HepG2 (cell line): ENCODE measurements at regions not wholly inside any gene's neighbourhood (a gene's known extent, or its start where the extent isn't known, plus 50 kb on each side); places are given as distances from the start of the nearest gene placed in this dataset.

Experiments
- ATAC-seq: fragments of 200-7000 bp; cut with Tn5 transposase; 3 replicates; pipeline ENCODE4 v1.9.1; 2020; ENCODE audit warnings: mild to moderate bottlenecking, moderate library complexity
- BruUV-seq: library from RNA; stranded (reverse); fragments of 400-500 nt; replicated peaks from 2 replicates; lab custom pipeline; 2021; lab: Mats Ljungman, UMichigan
- CTCF ChIA-PET: fragments of 300-600 bp; formaldehyde crosslinking; extraction: SDS; loops from one replicate; lab custom pipeline; 2021; ENCODE audit warnings: low total read pairs, inconsistent platforms, low intra/inter-chr PET ratio; lab: Yijun Ruan, JAX
- POLR2A ChIA-PET: fragments of 350-600 bp; sonication (Branson Sonifier 250); formaldehyde crosslinking; loops from one replicate; lab custom pipeline; 2020; ENCODE audit warnings: antibody characterized with exemption, inconsistent platforms; lab: Yijun Ruan, JAX
- DNase-seq: peaks from one replicate; pipeline ENCODE4 v3.0.0-alpha.2; 2015; ENCODE audit warnings: low spot score
- FAIRE-seq: peaks from 3 replicates; lab custom pipeline; 2011; peaks lifted over from hg19 to GRCh38; lab: Jason Lieb, UNC
- H2AFZ ChIP-seq: one replicate; pipeline ENCODE4 v1.6.1; 2011; ENCODE audit warnings: low read length, inconsistent platforms
- H3K27ac ChIP-seq: fragments of 300-600 bp; 3 replicates; pipeline ENCODE4 v1.8.0; 2011; ENCODE audit warnings: mixed run types, mild to moderate bottlenecking, mixed read lengths, low read length, inconsistent platforms; ENCODE audit not compliant: insufficient read depth; ENCODE audit errors: extremely low read length
- H3K27me3 ChIP-seq, 2 experiments: fragments of 200-600 bp in 1 of 2; 2 replicates in 1 of 2; 3 replicates in 1 of 2; pipeline versions ENCODE4 v1.6.0 to v1.8.0; 2011; ENCODE audit warnings: low read length in 2 of 2, mild to moderate bottlenecking in 2 of 2, moderate library complexity in 2 of 2, inconsistent platforms in 1 of 2; ENCODE audit not compliant: insufficient read depth in 2 of 2, control insufficient read depth in 1 of 2
- H3K36me3 ChIP-seq, 2 experiments: fragments of 200-600 bp in 1 of 2; replicated peaks in 1 of 2; 2 replicates in 1 of 2; 3 replicates in 1 of 2; pipeline versions ENCODE4 v1.5.1 to v1.8.0; 2011; ENCODE audit warnings: low read length in 2 of 2, inconsistent platforms in 1 of 2; ENCODE audit not compliant: insufficient read depth in 2 of 2, control insufficient read depth in 1 of 2
- H3K4me1 ChIP-seq: 2 replicates; pipeline ENCODE4 v1.5.1; 2012; ENCODE audit warnings: low read length, inconsistent platforms; ENCODE audit not compliant: insufficient read depth
- H3K4me2 ChIP-seq: 2 replicates; pipeline ENCODE4 v1.6.0; 2011; ENCODE audit warnings: low read depth, low read length, inconsistent platforms
- H3K4me3 ChIP-seq, 3 experiments: fragments of 200-600 bp in 1 of 3; sonication (generic), shearing (Covaris generic) in 1 of 3; replicated peaks in 1 of 3; 2 replicates each; pipeline ENCODE4 v1.5.1; 2011 to 2016; ENCODE audit warnings: low read length in 3 of 3, inconsistent platforms in 2 of 3, low read depth in 2 of 3, mild to moderate bottlenecking in 2 of 3, control low read depth in 1 of 3, mixed read lengths in 1 of 3; ENCODE audit not compliant: insufficient read depth in 1 of 3
- H3K79me2 ChIP-seq: one replicate; pipeline ENCODE4 v1.6.1; 2011; ENCODE audit warnings: low read length, inconsistent platforms; ENCODE audit not compliant: insufficient read depth
- H3K9ac ChIP-seq: 2 replicates; pipeline ENCODE4 v1.6.0; 2011; ENCODE audit warnings: mild to moderate bottlenecking, low read depth, low read length, inconsistent platforms; ENCODE audit not compliant: insufficient read depth
- H3K9me3 ChIP-seq: 2 replicates; pipeline ENCODE4 v1.5.1; 2012; ENCODE audit warnings: mild to moderate bottlenecking, low read length
- H4K20me1 ChIP-seq: 2 replicates; pipeline ENCODE4 v1.6.0; 2011; ENCODE audit warnings: inconsistent platforms, mild to moderate bottlenecking, low read length, moderate library complexity; ENCODE audit not compliant: insufficient read depth
- GPN1 ChIP-seq: sonication (generic); formaldehyde crosslinking; IDR thresholded peaks from 2 replicates; pipeline ENCODE4 v1.5.1; 2020; ENCODE audit warnings: missing genetic modification reagents, borderline replicate concordance
- KDM2A ChIP-seq: sonication (generic); formaldehyde crosslinking; IDR thresholded peaks from 2 replicates; pipeline ENCODE4 v1.4.0; 2020; ENCODE audit warnings: low read depth, missing genetic modification reagents, borderline replicate concordance
- RBFOX2 ChIP-seq: fragments of 200-400 bp; formaldehyde crosslinking; IDR thresholded peaks from 2 replicates; pipeline ENCODE4 v1.6.1; 2017; ENCODE audit warnings: low read depth, mild to moderate bottlenecking, low read length
- RNF2 ChIP-seq: fragments of 450-650 bp; conservative IDR thresholded peaks from 2 replicates; pipeline ENCODE4 v1.6.1; 2016; ENCODE audit warnings: low read depth
- SNRNP70 ChIP-seq: fragments of 200-400 bp; formaldehyde crosslinking; IDR thresholded peaks from 2 replicates; pipeline ENCODE4 v1.6.1; 2017; ENCODE audit warnings: mild to moderate bottlenecking, low read depth, low read length, moderate library complexity
- ZFP62 ChIP-seq: sonication (generic); formaldehyde crosslinking; IDR thresholded peaks from 2 replicates; pipeline ENCODE4 v1.4.0; 2020; ENCODE audit warnings: missing genetic modification reagents
- ZNF207 ChIP-seq: fragments of 450-650 bp; IDR thresholded peaks from 2 replicates; pipeline ENCODE4 v1.6.1; 2016; ENCODE audit warnings: antibody characterized with exemption, borderline replicate concordance
- ZNF558 ChIP-seq: sonication (generic); formaldehyde crosslinking; IDR thresholded peaks from 2 replicates; pipeline ENCODE4 v1.9.0; 2022; ENCODE audit warnings: mild to moderate bottlenecking, missing genetic modification reagents, borderline replicate concordance
- WGBS: methylation state at CpG from one replicate; pipeline ENCODE4 v1.1.6; 2017; ENCODE audit warnings: low lambda C conversion rate; 5-methylcytosine and 5-hydroxymethylcytosine counted together
- in situ Hi-C: cut with HindIII; loops from 2 replicates; pipeline ENCODE4 v1.10.0; 2017; ENCODE audit warnings: low pct_unique_long_range_greater_than_20kb; ENCODE audit not compliant: extremely low pct_ligation_motif_present
- intact Hi-C: fragments of 100-400 bp; cut with micrococcal nuclease; formaldehyde crosslinking; loops from one replicate; pipeline ENCODE4 v1.10.0; 2022; ENCODE audit not compliant: unreplicated experiment
- TF ChIP-seq, protein P1 (sequence below): sonication (generic); formaldehyde crosslinking; IDR thresholded peaks from 2 replicates; pipeline ENCODE4 v1.4.0; 2020; ENCODE audit warnings: missing genetic modification reagents, borderline replicate concordance
- TF ChIP-seq, protein P2 (sequence below): sonication (generic); formaldehyde crosslinking; IDR thresholded peaks from 2 replicates; pipeline ENCODE4 v1.4.0; 2020; ENCODE audit warnings: missing genetic modification reagents
- TF ChIP-seq, protein P3 (sequence below): sonication (generic); formaldehyde crosslinking; IDR thresholded peaks from 2 replicates; pipeline ENCODE4 v1.4.0; 2020; ENCODE audit warnings: missing genetic modification reagents

DNA sequence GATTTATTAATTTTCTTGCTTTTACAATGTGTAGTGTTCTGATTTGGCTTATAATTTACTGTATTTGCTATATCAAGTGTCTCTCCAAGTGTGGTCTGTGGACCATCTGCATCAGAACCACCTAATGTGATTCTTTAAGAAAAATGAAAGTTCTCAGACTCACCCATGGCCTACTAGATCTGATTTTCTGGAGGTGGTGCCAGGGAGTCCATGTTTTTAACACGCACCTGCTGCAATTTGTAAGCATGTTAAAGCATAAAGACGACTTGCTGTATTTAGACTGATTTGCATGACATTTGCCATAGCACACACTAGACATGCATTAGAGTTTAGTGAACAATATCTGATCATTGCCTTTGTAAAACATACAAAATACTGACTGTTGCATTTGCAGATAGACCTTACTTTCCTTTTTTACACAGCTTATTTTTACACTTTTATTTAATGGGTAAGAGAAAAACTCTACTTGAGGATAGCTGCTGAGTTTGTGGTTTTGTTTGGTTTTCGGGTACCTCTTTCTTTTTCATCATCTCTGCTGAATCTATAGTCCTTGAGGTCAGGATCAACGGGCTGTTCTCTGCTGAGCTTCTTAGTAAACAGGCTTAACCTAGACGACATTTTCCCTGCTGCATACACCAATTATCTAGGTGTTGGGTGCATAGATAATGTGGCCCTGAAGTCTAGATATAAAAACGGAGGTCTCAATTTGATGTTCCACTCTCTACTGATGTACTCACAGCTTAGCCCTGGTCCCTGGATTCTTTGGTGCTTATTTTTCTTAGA is 138.0 kb upstream of the ZNF366 start:
- TF ChIP-seq, protein P1, sequence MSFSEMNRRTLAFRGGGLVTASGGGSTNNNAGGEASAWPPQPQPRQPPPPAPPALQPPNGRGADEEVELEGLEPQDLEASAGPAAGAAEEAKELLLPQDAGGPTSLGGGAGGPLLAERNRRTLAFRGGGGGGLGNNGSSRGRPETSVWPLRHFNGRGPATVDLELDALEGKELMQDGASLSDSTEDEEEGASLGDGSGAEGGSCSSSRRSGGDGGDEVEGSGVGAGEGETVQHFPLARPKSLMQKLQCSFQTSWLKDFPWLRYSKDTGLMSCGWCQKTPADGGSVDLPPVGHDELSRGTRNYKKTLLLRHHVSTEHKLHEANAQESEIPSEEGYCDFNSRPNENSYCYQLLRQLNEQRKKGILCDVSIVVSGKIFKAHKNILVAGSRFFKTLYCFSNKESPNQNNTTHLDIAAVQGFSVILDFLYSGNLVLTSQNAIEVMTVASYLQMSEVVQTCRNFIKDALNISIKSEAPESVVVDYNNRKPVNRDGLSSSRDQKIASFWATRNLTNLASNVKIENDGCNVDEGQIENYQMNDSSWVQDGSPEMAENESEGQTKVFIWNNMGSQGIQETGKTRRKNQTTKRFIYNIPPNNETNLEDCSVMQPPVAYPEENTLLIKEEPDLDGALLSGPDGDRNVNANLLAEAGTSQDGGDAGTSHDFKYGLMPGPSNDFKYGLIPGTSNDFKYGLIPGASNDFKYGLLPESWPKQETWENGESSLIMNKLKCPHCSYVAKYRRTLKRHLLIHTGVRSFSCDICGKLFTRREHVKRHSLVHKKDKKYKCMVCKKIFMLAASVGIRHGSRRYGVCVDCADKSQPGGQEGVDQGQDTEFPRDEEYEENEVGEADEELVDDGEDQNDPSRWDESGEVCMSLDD (CRISPR knock-in tag) = no peak
- TF ChIP-seq KDM2A (CRISPR knock-in tag) (no peak), SNRNP70 (no peak), GPN1 (CRISPR knock-in tag) (no peak), ZNF207 (no peak), RBFOX2 (no peak), ZFP62 (no peak), ZNF558 (no peak), RNF2 (no peak)
- TF ChIP-seq, protein P2, sequence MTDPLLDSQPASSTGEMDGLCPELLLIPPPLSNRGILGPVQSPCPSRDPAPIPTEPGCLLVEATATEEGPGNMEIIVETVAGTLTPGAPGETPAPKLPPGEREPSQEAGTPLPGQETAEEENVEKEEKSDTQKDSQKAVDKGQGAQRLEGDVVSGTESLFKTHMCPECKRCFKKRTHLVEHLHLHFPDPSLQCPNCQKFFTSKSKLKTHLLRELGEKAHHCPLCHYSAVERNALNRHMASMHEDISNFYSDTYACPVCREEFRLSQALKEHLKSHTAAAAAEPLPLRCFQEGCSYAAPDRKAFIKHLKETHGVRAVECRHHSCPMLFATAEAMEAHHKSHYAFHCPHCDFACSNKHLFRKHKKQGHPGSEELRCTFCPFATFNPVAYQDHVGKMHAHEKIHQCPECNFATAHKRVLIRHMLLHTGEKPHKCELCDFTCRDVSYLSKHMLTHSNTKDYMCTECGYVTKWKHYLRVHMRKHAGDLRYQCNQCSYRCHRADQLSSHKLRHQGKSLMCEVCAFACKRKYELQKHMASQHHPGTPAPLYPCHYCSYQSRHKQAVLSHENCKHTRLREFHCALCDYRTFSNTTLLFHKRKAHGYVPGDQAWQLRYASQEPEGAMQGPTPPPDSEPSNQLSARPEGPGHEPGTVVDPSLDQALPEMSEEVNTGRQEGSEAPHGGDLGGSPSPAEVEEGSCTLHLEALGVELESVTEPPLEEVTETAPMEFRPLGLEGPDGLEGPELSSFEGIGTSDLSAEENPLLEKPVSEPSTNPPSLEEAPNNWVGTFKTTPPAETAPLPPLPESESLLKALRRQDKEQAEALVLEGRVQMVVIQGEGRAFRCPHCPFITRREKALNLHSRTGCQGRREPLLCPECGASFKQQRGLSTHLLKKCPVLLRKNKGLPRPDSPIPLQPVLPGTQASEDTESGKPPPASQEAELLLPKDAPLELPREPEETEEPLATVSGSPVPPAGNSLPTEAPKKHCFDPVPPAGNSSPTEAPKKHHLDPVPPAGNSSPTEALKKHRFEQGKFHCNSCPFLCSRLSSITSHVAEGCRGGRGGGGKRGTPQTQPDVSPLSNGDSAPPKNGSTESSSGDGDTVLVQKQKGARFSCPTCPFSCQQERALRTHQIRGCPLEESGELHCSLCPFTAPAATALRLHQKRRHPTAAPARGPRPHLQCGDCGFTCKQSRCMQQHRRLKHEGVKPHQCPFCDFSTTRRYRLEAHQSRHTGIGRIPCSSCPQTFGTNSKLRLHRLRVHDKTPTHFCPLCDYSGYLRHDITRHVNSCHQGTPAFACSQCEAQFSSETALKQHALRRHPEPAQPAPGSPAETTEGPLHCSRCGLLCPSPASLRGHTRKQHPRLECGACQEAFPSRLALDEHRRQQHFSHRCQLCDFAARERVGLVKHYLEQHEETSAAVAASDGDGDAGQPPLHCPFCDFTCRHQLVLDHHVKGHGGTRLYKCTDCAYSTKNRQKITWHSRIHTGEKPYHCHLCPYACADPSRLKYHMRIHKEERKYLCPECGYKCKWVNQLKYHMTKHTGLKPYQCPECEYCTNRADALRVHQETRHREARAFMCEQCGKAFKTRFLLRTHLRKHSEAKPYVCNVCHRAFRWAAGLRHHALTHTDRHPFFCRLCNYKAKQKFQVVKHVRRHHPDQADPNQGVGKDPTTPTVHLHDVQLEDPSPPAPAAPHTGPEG (CRISPR knock-in tag) = no peak
- TF ChIP-seq, protein P3, sequence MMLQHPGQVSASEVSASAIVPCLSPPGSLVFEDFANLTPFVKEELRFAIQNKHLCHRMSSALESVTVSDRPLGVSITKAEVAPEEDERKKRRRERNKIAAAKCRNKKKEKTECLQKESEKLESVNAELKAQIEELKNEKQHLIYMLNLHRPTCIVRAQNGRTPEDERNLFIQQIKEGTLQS (CRISPR knock-in tag) = no peak
- H3K9ac ChIP-seq = no peak overlapping the region
- DNase-seq (no peak), ATAC-seq (no peak), FAIRE-seq (no peak)
- H3K27ac ChIP-seq = no peak overlapping the region
- H3K9me3 ChIP-seq = no peaks in the 10 kb centered on the region
- no peaks in the 10 kb centered on the region for H4K20me1 ChIP-seq
- no peak overlapping the region for H2AFZ ChIP-seq
- H3K36me3 ChIP-seq = no peaks in the 10 kb centered on the region
- in situ Hi-C loops (no loop called here), intact Hi-C loops (no loop called here)
- no peak overlapping the region for H3K4me2 ChIP-seq
- no peaks in the 10 kb centered on the region for H3K27me3 ChIP-seq
- ChIA-PET CTCF (no interaction called here), POLR2A (no interaction called here)
- under 1% methylated on average over 6 of the region's 6 CpGs for WGBS
- H3K4me3 ChIP-seq = no peak overlapping the region
- no TSS peak for BruUV-seq
- H3K79me2 ChIP-seq = no peaks in the 10 kb centered on the region
- no peaks in the 10 kb centered on the region for H3K4me1 ChIP-seq
